ENCODE measurements at regions not wholly inside any gene's neighbourhood (a gene's known extent, or its start where the extent isn't known, plus 50 kb on each side); places are given as distances from the start of the nearest gene placed in this dataset.

DNA sequence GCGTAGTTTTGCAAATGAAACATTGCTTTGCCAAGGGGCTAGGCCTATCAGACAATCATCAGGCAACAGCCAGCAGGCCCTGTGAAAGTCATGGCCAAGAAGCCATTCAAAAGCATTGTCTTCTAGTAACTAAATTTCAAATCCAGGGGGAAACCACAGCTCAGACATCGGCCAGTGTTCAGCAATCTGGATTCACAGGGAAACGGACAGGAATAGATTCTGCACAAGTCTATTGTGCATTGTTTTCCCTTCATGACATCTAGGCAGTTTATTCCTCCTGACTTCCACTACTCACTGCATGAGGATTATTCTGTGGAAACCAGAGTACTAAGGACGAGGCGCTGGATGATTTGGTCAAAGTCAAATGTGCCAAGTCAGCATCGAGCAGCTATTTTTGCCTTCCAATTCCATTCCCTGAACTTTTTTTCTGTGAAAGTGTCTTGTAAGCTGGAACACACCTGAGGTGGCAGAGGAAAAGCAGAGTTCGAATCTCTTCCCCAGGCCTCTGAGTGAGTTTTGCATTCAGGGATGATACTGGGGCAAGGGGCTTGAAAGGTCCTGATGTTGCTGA lies 75.4 kb downstream of the VCPKMT start:
- no peak for DNase-seq

DNA sequence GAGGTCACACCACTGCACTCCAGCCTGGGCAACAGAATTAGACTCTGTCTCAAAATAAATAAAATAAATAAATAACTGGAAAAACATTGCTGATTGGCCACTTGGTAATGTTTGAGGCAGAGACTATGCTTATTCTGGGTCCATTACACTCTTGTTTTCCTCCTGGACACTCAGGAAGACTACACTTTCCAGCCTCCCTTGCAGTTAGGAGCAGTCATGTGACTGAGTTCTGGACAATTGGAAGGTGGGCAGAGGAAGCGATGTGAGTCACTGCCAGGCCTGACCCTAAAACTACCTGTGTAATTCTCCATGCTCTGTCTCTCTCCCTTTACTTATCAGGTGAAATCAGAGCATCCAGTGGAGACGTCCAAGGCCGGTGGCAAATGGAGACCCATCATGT lies 74.4 kb downstream of the VCPKMT start:
- no peak for DNase-seq

DNA sequence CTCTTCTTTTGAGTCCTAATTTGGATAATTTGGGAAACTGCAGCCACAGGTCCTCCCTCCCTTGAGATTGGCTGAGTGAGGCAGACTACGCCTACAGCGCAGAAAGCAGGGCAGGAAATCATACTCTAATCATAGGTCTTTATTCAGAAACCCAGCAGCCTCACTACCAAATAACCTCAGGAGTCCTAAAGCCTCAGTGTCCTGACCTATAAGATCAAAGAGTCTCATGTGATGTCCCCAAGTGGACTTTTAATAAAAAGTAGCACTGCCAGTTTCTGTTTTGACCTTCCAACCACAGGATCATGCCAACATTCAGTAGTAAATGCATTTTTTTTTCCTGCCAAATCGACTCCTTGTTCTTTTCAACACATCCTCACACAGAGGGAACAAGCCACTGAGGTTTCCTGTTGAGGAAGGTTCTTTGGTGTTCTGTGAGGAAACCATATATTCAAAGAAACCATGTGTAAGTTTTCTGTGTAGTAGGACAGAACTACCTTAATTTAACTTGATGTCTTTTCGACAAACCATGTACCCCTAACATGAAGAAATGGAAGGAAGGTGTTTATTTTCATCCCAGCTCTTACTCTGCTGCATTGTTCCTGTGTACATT lies 72.2 kb downstream of the VCPKMT start:
- no peak for DNase-seq

DNA sequence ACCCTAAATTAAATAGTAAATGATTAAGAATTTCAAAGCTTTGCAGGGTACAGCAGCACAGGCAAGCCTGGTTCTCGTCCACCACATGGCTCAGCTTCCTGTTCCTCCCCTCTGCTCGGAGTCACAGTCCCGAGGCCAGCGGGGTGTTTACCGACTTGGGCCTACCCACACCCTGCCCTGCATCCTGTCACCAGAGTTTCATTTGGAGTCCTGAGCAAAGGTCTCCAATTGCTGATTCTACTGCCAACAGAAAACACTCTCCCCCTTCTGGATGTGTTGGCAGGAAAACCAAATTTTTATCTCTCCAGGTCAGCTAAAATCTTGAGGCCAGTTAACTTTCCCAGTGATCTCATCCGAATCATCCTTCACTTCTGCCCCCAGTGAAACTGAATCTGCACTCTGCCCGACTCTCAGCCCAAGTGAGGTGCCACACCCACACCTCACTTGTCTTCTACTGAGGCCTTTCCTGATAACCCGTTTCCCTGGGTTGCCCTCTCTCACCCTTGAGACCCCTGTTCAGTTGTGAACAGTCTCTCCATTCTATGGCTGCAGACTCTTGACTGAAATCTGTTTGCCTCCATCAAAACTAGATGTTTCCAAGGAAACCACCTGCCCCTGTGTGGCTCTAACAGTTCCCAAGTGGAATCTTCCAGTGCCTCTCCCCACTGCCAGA lies 71.2 kb downstream of the VCPKMT start:
- no peak for DNase-seq

DNA sequence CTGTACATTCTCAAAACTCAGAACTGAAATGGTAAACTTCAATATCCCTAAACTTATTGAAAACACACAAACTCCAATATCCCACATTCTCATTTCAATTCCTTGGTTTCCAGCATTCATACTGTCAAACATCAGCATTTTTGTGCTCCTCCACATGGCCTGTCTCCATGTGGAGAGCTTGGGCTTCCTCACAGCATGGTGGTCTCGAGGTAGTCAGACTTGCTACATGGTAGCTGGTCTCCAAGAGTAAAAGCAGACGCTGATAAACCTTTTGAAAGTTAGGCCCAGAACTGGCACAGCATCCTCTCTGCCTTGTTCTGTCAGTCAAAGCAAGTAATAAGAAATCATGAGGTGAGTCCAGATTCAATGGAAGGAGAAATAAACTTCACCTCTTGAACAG lies 70.5 kb downstream of the VCPKMT start:
- DNase-seq: no peak

DNA sequence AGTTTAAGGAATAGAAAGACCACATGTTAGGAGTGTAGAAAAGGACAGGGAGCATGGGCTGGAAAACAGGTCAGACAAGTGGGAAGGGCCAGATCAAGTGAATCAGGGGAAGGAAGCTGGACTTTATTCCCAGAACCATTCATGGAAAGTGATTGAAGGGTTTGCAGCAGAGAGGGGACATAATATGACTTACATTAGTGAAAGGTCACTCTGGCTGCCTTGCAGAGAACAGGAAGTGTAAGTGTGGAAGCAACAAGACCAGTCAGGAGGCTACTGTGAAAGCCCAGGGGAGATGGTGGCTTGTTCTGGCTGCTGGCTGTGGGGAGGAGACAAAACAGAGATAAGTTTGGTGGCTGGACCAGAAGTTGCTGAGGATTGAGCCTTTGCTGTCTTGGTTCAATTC lies 69.1 kb downstream of the VCPKMT start:
- no peak for DNase-seq

DNA sequence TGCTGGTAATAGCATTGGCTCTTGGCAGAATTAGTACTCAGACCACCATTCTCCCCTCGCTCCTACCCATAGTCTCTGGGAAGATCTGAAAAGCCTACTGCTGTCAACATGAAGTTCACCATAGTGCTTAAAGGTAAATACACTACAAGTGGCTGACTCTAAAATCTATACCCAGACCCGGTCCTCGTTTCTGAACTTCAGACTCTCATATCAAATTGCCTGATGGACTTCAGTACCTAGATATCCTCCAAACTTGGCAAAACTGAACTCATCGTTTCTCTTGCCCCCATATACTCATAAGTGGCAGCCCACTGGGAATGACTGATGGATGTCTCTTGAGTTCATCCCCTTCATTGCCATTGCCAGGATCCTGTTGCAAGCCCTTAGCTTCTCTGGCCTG lies 67.3 kb downstream of the VCPKMT start:
- DNase-seq: no peak

DNA sequence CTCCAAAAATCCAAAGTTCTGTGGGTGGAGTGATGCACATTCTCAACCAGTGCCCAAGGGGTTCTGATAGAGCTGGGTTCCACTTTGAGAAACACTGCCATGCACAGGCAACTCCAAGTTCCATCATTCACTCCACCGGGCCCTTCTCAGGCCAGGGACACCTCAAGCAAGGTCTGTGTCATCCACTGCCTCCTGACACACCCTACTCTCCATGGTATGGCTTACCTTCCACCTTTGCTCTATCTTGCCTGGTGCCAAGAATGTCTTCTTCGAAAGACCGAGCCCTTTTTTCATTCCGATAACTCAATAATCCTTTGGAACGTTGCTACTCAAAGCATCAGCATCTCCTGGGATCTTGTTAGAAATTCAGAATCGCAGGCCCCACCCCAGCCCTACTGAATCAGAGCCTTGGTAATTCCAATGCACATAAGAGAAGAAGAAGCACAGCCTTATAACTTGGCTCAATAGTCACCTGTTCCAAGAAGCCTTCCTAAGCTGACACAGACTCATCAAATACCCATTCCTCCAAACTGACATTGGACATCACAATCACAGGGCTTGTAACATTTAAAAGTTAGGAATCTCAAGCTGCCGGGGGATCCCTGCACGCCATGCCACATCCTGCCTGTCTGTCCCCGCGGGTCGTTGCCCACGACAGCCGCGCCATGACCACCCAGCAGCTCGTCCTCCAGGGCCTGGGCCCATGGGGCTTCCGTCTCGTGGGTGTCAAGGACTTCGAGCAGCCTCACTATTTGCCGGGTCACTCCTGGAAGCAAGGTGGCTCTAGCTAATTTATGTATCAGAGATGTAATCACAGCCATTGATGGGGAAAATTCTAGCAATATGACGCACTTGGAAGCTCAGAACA lies 66.4 kb downstream of the VCPKMT start:
- no peak for DNase-seq

DNA sequence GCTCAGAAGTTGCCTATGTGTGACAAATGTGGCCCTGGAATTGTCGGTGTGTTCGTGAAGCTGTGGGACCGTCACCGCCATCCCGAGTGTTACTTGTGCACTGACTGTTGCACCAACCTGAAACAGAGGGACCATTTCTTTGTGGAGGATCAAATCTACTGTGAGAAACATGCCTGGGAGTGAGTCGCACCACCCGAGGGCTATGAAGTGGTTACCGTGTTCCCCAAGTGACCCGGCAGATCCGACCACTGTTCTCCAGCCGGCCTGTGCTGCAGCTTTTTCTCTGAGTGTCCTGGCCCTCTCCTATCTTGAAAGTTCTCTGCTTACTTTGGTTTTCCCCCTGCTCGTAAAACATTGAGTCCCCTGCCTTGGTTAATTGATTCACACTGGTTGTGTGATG lies 65.3 kb downstream of the VCPKMT start:
- DNase-seq: no peak

DNA sequence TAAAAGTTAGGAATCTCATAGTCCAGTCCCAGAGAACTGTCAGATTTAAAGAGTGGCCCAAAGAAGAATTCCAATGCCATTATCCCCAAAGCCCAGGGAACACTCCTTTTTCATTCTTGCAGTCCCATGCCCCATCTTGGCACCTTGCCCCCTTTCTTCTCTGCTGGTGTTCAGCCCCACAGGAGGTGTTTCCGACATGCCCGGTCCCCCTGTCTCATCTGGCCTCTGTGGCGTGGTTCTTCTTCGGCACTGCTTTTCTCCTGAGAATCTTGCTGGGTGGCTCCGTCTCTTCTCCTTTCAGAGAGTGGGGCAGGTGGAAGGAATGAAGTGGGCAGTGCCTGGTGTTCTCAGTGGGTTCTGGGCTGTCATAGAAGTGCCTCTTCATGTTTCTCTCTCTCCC lies 64.7 kb downstream of the VCPKMT start:
- DNase-seq: no peak

DNA sequence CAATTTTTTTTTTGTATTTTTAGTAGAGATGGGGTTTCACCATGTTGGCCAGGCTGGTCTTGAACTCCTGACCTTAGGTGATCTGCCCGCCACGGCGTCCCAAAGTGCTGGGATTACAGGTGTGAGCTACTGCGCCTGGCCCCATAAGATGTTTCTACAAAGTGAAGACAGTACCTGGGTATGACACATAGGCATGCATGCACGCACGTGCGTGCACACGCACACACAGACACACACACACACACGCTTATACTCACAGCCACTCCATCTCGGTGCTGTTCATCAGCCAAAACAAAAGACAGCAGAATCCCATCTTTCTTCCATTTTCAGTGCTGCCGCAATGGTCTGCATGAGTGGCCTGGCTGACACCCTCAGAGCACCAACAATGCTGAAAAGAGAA lies 63.9 kb downstream of the VCPKMT start:
- DNase-seq: no peak

DNA sequence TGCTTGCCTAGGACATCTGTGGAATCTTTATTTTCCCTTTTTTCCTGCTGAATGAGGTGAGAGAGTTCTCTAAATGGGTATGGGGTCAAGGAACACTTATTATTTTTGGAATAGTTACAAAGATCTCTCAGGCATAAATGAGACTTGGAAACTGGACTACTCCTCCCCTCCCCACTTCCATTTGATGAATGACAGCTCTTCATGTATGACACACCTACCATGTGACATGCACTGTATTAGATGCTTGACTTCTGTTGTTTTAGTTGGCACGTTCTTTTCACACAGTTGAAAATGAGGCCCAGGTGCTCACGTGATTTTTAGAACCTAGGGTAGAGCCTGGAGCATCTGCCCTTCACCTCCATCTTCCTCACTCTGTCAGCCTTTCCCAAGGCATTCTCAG lies 62.4 kb downstream of the VCPKMT start:
- DNase-seq: no peak

DNA sequence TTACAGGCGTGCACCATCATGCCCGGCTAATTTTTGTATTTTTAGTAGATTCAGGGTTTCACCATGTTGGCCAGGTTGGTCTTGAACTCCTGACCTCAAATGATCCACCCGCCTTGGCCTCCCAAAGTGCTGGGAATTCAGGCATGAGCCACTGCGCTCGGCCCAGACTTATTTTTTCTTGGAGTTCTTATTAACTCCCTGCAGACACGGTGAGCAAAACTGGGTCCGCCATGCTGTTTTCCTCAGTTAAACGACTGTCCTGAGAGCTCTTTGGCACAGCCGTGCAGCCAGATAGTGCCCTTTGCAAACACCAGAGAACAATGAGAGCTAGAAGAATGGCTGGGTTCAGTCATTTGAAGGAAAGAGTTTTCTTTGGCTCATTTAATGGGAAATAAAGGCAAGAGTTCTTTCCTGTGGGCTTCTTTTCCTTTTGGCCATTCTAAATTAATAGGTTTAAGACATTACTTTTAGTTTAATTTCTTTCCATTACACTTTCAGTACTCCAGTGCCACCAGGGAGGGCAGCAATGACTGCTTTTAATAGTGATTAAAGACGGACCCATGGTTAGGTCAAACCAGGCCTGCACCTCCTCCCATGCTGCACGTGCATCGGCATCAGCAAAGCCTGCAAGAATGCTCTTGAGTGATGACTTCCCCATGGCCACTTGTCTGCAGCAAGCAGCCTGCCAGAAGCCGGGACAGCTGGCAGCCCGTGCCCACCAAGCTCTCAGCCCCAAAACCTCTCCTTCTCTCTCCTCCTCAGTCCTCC lies 60.7 kb downstream of the VCPKMT start:
- no peak for DNase-seq

DNA sequence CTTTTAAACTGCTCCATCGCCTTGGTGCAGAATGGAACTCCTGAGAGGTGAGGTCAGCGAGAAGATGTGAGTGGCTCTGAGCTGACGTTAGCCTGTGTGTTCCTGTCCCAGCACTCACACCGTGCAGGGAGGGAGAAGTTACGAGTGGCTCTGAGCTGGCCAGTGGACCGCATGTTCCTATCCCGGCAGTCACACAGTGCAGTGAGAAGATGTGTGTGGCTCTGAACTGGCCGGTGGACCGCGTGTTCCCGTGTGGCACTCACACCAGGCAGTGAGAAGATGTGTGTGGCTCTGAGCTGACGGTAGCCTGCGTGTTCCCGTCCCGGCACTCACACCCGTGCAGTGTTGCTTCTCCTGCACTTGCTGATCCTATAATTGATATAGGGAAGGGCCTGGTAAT lies 59.9 kb downstream of the VCPKMT start:
- no peak for DNase-seq

DNA sequence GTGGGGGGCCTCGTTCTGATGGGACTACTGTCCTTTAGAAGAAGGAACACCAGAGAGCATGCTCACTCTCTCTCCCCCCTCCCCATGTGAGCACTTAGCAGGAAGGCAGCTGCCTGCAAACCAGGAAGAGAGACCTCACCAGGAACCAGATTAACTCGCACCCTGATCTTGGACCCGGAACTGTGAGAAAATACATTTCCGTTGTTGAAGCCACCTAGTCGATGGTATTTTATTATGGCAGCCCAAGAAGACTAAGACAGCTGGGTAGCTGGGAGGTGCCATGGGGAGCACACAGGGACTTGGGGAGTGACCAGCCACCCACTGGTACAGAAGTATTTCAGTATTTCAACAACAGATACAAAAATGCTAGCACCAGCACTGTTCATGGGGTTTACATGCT lies 59.0 kb downstream of the VCPKMT start:
- DNase-seq: no peak

DNA sequence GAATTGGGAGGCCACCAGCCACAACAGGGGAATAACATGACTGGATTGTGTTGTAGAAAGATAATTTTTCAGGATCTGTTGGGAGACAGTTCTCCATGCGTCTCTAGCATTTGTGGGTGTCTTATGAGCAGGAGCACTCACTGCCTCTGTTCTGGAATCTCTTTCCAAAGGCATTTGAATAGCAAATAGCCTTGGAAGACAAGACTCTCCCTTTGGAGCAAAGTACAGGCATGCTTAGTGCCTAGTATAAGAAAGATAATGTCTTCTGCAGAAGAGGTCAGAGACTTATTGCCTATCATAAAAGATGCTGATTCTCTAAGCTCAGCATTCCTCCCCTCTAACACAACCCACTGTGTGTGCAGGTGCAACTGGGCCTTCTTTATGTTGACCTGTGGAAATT lies 58.3 kb downstream of the VCPKMT start:
- DNase-seq: no peak

Measured in NCI-H1694 treated with DMSO at 0.1 percent for 48 hours (cell line).